Cardiac muscle cell (in vitro differentiated cells and primary cell): ENCODE measurements at regions not wholly inside any gene's neighbourhood (a gene's known extent, or its start where the extent isn't known, plus 50 kb on each side); places are given as distances from the start of the nearest gene placed in this dataset.
A peak's percentile ranks its signal among the peaks of the same experiment; 100 is the strongest.
"Not testable (repeated sequence)": the region's sequence is repeated elsewhere in the genome, so short reads cannot be mapped to it uniquely, and the experiment has no call there.

Experiments used
- DNase-seq, 2 donors: peaks; one replicate each; pipeline versions ENCODE4 v3.0.0 to v3.0.0-alpha.2; 2010 to 2017; ENCODE audit warnings: low read depth in 1 of 2, low spot score in 1 of 2
- H3K27ac ChIP-seq: fragments of 200-600 bp; sonication (generic); 2 replicates; pipeline ENCODE4 v1.5.1; 2016
- H3K27me3 ChIP-seq: fragments of 200-600 bp; sonication (generic); 2 replicates; pipeline ENCODE4 v1.6.0; 2016; ENCODE audit warnings: control low read depth
- H3K36me3 ChIP-seq: fragments of 200-600 bp; sonication (generic); 2 replicates; pipeline ENCODE4 v1.5.1; 2016; ENCODE audit warnings: control low read depth
- H3K4me1 ChIP-seq: fragments of 200-600 bp; sonication (generic); 2 replicates; pipeline ENCODE4 v1.8.1; 2017; ENCODE audit warnings: low read depth, mild to moderate bottlenecking, mixed run types
- H3K4me3 ChIP-seq: fragments of 200-600 bp; sonication (generic); 2 replicates; pipeline ENCODE4 v1.5.1; 2016; ENCODE audit warnings: mild to moderate bottlenecking
- H3K9me3 ChIP-seq: fragments of 200-600 bp; sonication (generic); 2 replicates; pipeline ENCODE4 v1.5.1; 2017; ENCODE audit warnings: low read depth, mild to moderate bottlenecking, control low read depth
- TF ChIP-seq, protein P1 (sequence below): IDR thresholded peaks from 2 replicates; pipeline ENCODE4 v1.5.1; 2012; ENCODE audit warnings: low read depth, mild to moderate bottlenecking, low read length

DNA sequence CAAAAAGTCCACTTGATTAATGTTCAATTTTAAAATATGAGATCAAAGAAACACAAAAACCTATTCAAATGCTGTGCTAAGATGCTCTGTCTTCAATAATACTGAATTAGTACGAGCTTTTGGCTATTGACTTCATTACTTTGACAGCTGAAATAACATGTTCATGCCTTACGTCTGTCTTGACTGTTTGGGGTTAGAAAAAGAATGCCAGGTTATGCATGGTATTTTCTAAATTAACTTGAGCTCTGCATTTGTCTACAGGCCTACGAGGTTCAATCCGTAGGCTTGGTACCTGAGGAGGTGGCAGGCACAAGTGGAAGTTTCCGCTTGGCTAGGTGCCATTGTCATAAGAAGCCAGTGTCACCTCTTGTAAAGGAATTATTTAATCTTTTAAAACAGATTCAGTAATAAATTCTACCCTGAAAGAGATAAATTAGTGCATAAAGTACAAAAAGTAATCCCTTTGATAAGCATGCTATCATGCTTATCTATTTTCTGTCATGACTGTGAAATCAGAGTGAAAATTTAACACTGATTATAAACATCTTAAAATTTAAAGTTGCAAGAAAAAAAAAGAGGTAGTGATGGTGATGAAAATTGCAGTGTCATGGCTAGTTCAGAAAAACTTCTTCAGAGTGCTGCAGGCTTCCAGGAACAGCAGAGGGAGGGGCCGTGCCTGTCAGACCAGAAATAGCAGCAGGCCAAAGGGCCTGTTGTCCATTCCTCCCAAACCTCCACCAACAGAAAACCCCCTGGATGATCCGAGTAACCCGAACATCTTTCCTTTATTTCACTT lies 115.7 kb downstream of the ARRDC4 start:
- peak overlapping the region; percentile 41 for H3K27ac ChIP-seq
- TF ChIP-seq, protein P1, sequence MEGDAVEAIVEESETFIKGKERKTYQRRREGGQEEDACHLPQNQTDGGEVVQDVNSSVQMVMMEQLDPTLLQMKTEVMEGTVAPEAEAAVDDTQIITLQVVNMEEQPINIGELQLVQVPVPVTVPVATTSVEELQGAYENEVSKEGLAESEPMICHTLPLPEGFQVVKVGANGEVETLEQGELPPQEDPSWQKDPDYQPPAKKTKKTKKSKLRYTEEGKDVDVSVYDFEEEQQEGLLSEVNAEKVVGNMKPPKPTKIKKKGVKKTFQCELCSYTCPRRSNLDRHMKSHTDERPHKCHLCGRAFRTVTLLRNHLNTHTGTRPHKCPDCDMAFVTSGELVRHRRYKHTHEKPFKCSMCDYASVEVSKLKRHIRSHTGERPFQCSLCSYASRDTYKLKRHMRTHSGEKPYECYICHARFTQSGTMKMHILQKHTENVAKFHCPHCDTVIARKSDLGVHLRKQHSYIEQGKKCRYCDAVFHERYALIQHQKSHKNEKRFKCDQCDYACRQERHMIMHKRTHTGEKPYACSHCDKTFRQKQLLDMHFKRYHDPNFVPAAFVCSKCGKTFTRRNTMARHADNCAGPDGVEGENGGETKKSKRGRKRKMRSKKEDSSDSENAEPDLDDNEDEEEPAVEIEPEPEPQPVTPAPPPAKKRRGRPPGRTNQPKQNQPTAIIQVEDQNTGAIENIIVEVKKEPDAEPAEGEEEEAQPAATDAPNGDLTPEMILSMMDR: no peak
- no peaks in the 10 kb centered on the region for H3K27me3 ChIP-seq
- DNase-seq: peak in 1 of 2 donors; percentile 57
- H3K9me3 ChIP-seq: no peaks in the 10 kb centered on the region
- H3K36me3 ChIP-seq: no peaks in the 10 kb centered on the region
- peaks cover 17% of the 10 kb centered on the region for H3K4me1 ChIP-seq
- H3K4me3 ChIP-seq: no peak overlapping the region

DNA sequence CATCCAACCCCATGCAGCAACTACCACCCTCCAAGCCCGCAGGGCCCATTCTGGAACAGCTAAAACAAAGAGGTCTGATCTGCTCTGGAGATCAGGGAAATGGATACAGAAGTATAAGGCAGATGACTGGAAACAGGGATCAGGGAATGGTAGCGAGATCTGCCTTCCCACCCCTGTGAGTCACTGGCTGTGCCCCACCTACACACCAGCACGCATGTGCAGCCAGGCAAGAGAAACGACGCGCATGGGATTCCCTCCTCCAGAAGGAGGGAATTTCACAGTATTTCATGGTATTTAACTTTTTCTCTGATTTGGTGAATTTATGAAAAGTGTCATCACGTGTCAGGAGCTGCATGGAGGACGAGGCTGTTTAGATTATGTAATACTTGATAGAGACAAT lies 116.7 kb downstream of the ARRDC4 start:
- TF ChIP-seq, protein P1: no peak
- peaks cover 17% of the 10 kb centered on the region for H3K4me1 ChIP-seq
- H3K27ac ChIP-seq: peak overlapping the region; percentile 41
- no peaks in the 10 kb centered on the region for H3K9me3 ChIP-seq
- no peaks in the 10 kb centered on the region for H3K27me3 ChIP-seq
- no peak for DNase-seq
- H3K36me3 ChIP-seq: no peaks in the 10 kb centered on the region
- H3K4me3 ChIP-seq: no peak overlapping the region

GRCh38 chr15:98080791-98081190 lies 120.3 kb downstream of the ARRDC4 start:
- Histone ChIP-seq H3K27me3 (no peaks in the 10 kb centered on the region), H3K4me3 (no peak overlapping the region), H3K36me3 (no peaks in the 10 kb centered on the region), H3K27ac (no peak overlapping the region), H3K4me1 (peaks cover 13% of the 10 kb centered on the region), H3K9me3 (no peaks in the 10 kb centered on the region)
- TF ChIP-seq, protein P1: no peak
- DNase-seq: no peak

- TF ChIP-seq, protein P1: no peak
- Histone ChIP-seq H3K4me3 (no peak overlapping the region), H3K36me3 (no peaks in the 10 kb centered on the region), H3K9me3 (no peaks in the 10 kb centered on the region), H3K27ac (no peak overlapping the region), H3K4me1 (no peaks in the 10 kb centered on the region), H3K27me3 (no peaks in the 10 kb centered on the region)
- DNase-seq: peak in 1 of 2 donors; percentile 13
Observed at GRCh38 chr15:98083203-98083910, 122.9 kb downstream of the ARRDC4 start.

GRCh38 chr15:98085003-98085639 lies 124.6 kb downstream of the ARRDC4 start:
- Histone ChIP-seq H3K4me3 (no peak overlapping the region), H3K36me3 (no peaks in the 10 kb centered on the region)

GRCh38 chr15:98088307-98088945 lies 127.9 kb downstream of the ARRDC4 start:
- H3K4me1 ChIP-seq, H3K4me3 ChIP-seq, H3K27ac ChIP-seq, DNase-seq, H3K27me3 ChIP-seq, H3K36me3 ChIP-seq, H3K9me3 ChIP-seq: not testable (repeated sequence)

More at GRCh38 chr15:98085003-98085639, 124.6 kb downstream of the ARRDC4 start:
- Histone ChIP-seq H3K27ac (no peak overlapping the region), H3K27me3 (no peaks in the 10 kb centered on the region), H3K4me1 (no peaks in the 10 kb centered on the region), H3K9me3 (no peaks in the 10 kb centered on the region)
- DNase-seq: peak; percentile 67 to 76
- TF ChIP-seq, protein P1: peak; percentile 52

- H3K36me3 ChIP-seq, H3K27ac ChIP-seq, DNase-seq, H3K9me3 ChIP-seq, H3K4me3 ChIP-seq, H3K4me1 ChIP-seq, H3K27me3 ChIP-seq: not testable (repeated sequence)
Observed at GRCh38 chr15:98089352-98089751, 128.8 kb downstream of the ARRDC4 start.

DNA sequence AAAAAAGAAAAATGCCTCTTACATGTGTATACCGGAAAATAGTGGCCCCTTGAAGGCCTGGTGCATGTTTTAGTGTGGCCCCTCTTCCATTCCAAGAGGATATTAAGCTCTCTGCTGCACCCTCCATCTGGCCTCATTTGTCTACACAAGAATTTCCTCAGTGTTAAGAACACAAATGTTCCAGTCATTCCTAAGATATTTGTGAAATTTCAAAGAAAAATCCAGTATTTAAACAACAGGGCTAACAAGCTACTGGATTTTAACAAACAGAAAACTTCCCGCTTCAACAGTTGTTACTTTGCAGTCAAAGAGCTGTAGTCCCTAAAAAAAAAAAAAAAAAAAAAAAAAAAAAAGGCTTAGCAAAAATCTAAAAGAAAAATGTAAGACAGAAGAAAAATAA lies 137.5 kb downstream of the ARRDC4 start:
- DNase-seq: not testable (repeated sequence)

More for the DNA sequence above, 137.5 kb downstream of the ARRDC4 start:
- not testable (repeated sequence) for H3K4me1 ChIP-seq, H3K27me3 ChIP-seq, H3K36me3 ChIP-seq, H3K4me3 ChIP-seq, H3K9me3 ChIP-seq, H3K27ac ChIP-seq
